HL-60 (cell line): ENCODE measurements at regions not wholly inside any gene's neighbourhood (a gene's known extent, or its start where the extent isn't known, plus 50 kb on each side); places are given as distances from the start of the nearest gene placed in this dataset.

Experiments used
- DNase-seq, 2 experiments: peaks; one replicate each; pipeline ENCODE4 v3.0.0-alpha.2; 2010 to 2020; ENCODE audit warnings: low read depth in 1 of 2, low spot score in 1 of 2
- H3K27ac ChIP-seq: fragments of 250-450 bp; sonication (Bioruptor Pico); replicated peaks from 2 replicates; pipeline ENCODE4 v1.5.1; 2020; ENCODE audit warnings: mild to moderate bottlenecking, moderate library complexity
- H3K27me3 ChIP-seq: fragments of 250-450 bp; sonication (Bioruptor Pico); 2 replicates; pipeline ENCODE4 v1.5.1; 2021; ENCODE audit warnings: mild to moderate bottlenecking, moderate library complexity; ENCODE audit not compliant: insufficient read depth, poor library complexity, severe bottlenecking
- H3K4me3 ChIP-seq: replicated peaks from 2 replicates; pipeline ENCODE4 v1.5.1; 2011; ENCODE audit warnings: mild to moderate bottlenecking, control low read depth, low read length; ENCODE audit not compliant: insufficient read depth
- CTCF ChIP-seq: IDR thresholded peaks from one replicate; pipeline ENCODE4 v1.5.1; 2011; ENCODE audit warnings: low read length, control low read depth, inconsistent platforms; ENCODE audit not compliant: insufficient read depth
- GABPA ChIP-seq: IDR thresholded peaks from 2 replicates; pipeline ENCODE4 v1.6.1; 2012; ENCODE audit warnings: low read depth
- POLR2AphosphoS5 ChIP-seq: IDR thresholded peaks from 2 replicates; pipeline ENCODE4 v1.6.1; 2012; ENCODE audit warnings: low read depth
- SPI1 ChIP-seq: IDR thresholded peaks from 2 replicates; pipeline ENCODE4 v1.6.1; 2012; ENCODE audit warnings: low read depth, mild to moderate bottlenecking, borderline replicate concordance
- TF ChIP-seq, protein P1 (sequence below): IDR thresholded peaks from 2 replicates; pipeline ENCODE4 v1.6.1; 2012; ENCODE audit warnings: low read depth; ENCODE audit not compliant: insufficient replicate concordance

DNA sequence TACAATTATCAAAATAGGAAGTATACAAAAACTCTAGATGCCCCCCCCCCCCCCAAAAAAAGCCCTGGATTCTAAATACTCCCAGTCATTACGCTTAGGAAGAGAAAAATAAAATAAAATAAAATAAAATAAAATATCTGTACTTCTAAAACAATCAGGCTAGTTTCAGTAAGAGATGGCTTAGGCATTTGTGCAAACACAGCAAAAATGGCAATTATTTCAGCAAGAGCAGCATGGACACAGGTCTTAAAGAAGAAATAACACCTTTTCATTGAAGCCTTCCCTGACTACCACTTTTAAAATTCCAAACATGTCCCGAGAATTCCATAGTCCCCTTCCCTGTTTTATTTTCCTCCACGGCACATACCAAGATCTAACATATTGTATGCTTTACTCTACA lies 218.6 kb upstream of the POU5F2 start:
- no peak for TF ChIP-seq POLR2AphosphoS5
- no peak for TF ChIP-seq CTCF
- no peak for TF ChIP-seq GABPA
- TF ChIP-seq SPI1, result no peak
- TF ChIP-seq, protein P1, sequence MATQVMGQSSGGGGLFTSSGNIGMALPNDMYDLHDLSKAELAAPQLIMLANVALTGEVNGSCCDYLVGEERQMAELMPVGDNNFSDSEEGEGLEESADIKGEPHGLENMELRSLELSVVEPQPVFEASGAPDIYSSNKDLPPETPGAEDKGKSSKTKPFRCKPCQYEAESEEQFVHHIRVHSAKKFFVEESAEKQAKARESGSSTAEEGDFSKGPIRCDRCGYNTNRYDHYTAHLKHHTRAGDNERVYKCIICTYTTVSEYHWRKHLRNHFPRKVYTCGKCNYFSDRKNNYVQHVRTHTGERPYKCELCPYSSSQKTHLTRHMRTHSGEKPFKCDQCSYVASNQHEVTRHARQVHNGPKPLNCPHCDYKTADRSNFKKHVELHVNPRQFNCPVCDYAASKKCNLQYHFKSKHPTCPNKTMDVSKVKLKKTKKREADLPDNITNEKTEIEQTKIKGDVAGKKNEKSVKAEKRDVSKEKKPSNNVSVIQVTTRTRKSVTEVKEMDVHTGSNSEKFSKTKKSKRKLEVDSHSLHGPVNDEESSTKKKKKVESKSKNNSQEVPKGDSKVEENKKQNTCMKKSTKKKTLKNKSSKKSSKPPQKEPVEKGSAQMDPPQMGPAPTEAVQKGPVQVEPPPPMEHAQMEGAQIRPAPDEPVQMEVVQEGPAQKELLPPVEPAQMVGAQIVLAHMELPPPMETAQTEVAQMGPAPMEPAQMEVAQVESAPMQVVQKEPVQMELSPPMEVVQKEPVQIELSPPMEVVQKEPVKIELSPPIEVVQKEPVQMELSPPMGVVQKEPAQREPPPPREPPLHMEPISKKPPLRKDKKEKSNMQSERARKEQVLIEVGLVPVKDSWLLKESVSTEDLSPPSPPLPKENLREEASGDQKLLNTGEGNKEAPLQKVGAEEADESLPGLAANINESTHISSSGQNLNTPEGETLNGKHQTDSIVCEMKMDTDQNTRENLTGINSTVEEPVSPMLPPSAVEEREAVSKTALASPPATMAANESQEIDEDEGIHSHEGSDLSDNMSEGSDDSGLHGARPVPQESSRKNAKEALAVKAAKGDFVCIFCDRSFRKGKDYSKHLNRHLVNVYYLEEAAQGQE, result no peak
- DNase-seq, result no peak
- Histone ChIP-seq H3K27me3 (no peaks in the 10 kb centered on the region), H3K27ac (no peak overlapping the region), H3K4me3 (no peak overlapping the region)

DNA sequence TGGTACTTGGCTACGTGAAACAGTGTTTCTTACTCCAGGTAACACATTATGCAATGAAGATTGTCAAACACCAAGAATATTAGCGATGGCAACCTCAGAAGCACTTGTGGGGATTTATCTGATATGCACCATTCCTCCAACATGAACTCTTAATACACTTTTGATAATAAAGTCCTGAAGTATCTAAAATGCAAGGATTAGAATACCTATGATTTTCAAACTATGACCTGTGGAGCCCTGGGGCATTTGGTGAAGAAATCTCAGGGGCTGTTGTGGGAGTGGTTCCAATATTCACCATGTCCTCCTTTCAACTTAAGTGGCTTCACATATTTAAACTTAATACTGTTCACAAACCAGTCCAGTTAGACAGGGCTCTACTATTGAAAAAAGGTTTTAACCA lies 214.6 kb upstream of the POU5F2 start:
- Histone ChIP-seq H3K27me3 (no peaks in the 10 kb centered on the region), H3K4me3 (no peak overlapping the region), H3K27ac (no peak overlapping the region)
- DNase-seq, result no peak
- TF ChIP-seq SPI1 (no peak), GABPA (no peak), POLR2AphosphoS5 (no peak), CTCF (no peak)
- TF ChIP-seq, protein P1, result no peak

- DNase-seq, result no peak
- H3K27me3 ChIP-seq, result no peaks in the 10 kb centered on the region
- no peak overlapping the region for H3K27ac ChIP-seq
- no peak overlapping the region for H3K4me3 ChIP-seq
- TF ChIP-seq SPI1, result no peak
- TF ChIP-seq, protein P1, result no peak
- no peak for TF ChIP-seq GABPA
- TF ChIP-seq CTCF, result no peak
- no peak for TF ChIP-seq POLR2AphosphoS5
These were observed 213.1 kb upstream of the POU5F2 start for GRCh38 chr5:93954421-93955069.
